ENCODE measurements at regions not wholly inside any gene's neighbourhood (a gene's known extent, or its start where the extent isn't known, plus 50 kb on each side); places are given as distances from the start of the nearest gene placed in this dataset.

- TF ChIP-seq CTCF (IDR thresholded peaks at IDR 0.05; ENCODE audit: poor library complexity), result no peak
- no peak for TF ChIP-seq EZH2 (IDR thresholded peaks at IDR 0.05; ENCODE audit: borderline replicate concordance)
Observed at GRCh38 chr3:163735394-163735793, 1342.9 kb downstream of the SI start.

Measured in hepatocyte (in vitro differentiated cells).